ENCODE measurements at regions not wholly inside any gene's neighbourhood (a gene's known extent, or its start where the extent isn't known, plus 50 kb on each side); places are given as distances from the start of the nearest gene placed in this dataset.

DNA sequence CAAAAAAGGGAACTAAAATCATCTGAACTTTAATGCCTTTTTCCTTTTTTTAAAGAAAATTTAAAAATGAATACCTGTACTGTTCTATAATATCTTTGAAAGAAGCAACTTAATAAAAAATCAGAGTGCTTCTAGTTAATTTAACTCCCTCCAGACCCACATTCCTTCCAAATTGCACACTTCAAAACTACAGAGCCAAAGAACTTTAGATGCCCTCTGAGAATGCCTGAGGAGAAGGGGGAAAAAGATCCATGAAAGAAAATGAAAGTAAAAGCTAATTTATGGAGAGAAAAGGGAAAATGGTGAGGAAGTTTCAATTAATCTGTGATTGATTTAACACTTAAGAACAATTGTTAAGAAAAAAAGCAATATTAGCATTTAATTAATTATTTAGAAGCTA lies 1141.6 kb downstream of the IGSF11 start:
- TF ChIP-seq, protein P1, sequence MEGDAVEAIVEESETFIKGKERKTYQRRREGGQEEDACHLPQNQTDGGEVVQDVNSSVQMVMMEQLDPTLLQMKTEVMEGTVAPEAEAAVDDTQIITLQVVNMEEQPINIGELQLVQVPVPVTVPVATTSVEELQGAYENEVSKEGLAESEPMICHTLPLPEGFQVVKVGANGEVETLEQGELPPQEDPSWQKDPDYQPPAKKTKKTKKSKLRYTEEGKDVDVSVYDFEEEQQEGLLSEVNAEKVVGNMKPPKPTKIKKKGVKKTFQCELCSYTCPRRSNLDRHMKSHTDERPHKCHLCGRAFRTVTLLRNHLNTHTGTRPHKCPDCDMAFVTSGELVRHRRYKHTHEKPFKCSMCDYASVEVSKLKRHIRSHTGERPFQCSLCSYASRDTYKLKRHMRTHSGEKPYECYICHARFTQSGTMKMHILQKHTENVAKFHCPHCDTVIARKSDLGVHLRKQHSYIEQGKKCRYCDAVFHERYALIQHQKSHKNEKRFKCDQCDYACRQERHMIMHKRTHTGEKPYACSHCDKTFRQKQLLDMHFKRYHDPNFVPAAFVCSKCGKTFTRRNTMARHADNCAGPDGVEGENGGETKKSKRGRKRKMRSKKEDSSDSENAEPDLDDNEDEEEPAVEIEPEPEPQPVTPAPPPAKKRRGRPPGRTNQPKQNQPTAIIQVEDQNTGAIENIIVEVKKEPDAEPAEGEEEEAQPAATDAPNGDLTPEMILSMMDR (conservative IDR thresholded peaks at IDR 0.05) = no peak
- no peak for TF ChIP-seq EZH2 (IDR thresholded peaks at IDR 0.05; ENCODE audit: low read depth)

Data from PC-9 (cell line).